Stromal cell of bone marrow (primary cell): ENCODE measurements at regions not wholly inside any gene's neighbourhood (a gene's known extent, or its start where the extent isn't known, plus 50 kb on each side); places are given as distances from the start of the nearest gene placed in this dataset.

Source experiments
- DNase-seq: peaks from one replicate; pipeline ENCODE4 v3.0.0-alpha.2; 2012; ENCODE audit warnings: low read depth

DNA sequence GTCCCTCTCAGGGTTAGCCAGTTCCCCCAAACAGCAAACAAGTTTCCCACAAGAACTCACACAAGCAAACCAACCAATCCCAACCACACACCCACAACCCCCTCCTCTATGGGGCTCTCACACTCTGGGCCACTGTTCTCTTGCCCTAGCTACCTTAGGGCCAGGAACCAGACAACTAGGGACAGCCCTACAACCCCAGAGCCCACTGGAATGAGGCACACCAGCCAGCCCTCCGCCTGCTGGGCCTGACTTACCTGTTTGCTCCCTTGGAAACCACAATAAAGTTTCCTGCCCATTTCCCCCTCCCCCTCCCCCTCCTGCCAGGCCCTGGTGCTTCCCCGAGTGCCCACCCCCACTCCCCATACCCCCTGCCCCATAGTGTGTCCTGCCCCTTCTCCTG, 132.6 kb downstream of the WDR11 start:
- no peak for DNase-seq

DNA sequence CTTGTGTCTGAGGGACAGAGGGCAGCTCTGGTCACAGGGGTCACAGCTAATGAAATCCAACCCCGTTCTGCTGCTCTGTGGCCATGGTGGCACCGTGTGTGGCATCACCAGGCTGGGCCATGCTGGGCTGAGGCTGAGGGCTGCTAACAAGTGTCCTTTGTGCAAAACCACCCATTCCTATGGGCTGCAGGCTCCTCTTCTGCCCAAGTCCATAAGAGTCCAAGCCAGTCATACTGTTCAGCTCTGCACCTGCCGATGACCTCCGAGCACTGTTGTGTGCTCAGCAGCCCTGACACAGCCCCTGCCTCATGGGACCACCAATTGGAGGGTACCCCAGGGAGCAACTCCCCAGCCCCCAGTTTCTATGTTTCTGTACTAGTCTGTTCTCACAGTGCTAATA, 133.1 kb downstream of the WDR11 start:
- no peak for DNase-seq

DNA sequence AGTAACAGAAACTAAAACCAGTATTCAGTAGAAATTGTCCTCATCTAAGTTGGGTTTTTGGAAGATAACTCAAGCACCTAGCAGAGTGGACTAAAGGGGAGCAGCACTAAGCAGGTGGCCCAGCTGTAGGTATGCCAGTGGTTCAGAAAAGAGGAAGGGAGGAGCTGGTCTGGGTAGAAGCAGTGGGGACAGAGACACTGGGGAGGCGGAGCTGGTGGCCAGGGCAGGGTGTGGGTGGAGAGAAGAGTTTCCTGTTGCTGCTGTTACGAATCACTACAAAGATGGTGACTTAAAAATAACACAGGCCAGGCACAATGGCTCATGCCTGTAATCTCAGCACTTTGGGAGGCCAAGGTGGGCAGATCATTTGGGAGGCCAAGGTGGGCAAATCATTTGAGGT, 136.2 kb downstream of the WDR11 start:
- no peak for DNase-seq

DNA sequence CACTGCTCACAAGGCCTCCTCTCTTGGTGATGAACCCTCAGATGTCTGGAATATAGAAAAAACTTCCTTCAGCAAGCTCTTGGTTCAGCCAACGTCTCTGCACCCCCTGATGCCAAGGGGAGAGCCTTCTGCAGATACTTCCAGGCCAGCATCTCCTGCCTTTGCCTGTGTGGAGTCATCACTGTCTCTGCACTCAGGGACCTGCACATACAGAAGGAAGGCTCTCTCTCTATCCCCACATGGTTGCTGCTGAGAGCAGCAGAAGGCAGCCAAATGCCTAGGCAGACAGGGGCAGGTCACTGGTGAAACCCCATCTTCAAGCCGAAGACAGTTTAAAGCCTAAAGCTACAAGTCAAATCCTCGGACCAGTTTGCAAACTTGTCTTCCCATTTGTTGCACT, 137.6 kb downstream of the WDR11 start:
- no peak for DNase-seq

DNA sequence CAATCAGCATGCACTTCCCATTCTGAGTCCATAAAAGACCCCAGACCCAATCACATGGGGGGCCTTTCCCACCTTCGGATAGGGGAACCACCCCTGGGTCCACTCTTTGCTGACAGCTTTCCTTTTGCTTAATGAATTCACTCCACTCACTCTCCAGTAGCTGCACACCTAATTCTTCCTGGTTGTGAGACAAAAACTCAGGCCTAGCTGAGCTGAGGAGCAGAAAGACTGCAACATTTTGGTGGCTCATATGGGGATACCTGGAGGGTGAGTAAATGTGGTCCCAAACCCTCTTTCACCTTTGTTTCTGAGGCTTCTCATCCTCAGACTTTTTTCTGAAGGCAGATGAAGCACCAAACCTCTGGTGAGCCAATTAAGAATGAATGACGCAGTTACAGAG, 138.1 kb downstream of the WDR11 start:
- DNase-seq, result no peak

DNA sequence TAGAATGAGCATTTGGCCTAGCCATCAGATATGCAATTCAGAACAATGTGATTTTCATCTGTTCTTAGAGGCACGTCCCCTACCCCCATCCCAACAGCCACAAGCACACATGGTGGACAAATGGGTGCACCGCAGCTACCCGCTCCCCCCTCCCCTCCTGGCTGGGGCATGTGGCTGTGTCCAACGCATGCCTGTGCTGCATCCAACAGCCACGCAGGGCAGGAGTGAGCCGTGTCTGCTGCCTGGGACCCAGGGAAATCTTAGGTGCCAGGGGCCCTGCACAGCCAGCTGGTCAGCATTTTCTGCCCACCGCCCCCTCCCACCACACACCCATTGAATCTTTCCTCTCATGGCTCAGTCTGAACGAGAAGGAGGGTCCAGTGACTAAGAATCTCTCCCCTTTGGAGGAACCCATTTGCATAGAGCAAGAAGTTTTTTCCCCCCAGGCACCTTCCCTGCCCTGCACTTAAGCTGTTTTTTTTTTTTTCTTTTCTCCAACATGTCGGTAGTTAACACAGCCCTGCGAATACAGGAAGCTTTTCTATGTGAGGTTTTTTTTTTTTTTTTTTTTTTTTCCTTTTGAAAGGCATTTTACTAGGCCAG, 138.9 kb downstream of the WDR11 start:
- no peak for DNase-seq

DNA sequence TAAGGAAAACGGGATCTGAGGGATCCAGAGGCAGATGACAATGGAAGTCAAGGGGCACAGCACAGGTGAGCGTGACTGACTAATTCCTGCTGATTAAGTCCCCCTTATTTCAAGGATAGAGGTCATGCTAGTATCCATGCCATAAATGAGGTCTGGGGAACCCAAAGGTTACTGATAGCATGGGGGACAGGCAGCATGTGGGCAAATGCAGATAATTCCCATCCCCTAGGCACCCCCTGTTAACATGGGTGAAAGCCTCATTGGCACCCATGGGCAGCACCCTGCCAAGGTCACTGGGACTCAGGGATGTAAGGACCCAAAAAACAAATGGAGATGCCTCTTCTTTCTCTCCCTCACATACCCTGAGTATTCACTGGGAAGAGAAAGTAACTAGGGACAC, 139.7 kb downstream of the WDR11 start:
- DNase-seq, result no peak

DNA sequence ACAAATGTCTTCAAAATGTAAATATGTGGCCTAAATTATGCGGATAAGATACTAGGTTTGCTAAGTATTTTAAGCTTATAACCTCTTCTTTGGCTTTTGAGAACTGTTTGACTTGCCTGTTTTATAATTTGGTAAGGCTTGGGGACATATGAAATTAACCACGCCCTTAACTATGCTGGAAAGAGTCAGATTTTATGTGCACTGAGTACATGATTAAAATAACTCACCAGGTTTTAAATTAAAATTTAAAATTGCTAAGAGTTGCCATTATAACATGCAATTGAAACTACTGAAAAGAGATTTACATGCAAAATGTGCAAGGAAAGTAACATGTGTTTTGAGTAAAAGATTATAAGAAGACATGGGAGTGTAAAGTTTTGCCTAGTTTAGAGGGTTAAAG, 141.9 kb downstream of the WDR11 start:
- DNase-seq, result no peak

DNA sequence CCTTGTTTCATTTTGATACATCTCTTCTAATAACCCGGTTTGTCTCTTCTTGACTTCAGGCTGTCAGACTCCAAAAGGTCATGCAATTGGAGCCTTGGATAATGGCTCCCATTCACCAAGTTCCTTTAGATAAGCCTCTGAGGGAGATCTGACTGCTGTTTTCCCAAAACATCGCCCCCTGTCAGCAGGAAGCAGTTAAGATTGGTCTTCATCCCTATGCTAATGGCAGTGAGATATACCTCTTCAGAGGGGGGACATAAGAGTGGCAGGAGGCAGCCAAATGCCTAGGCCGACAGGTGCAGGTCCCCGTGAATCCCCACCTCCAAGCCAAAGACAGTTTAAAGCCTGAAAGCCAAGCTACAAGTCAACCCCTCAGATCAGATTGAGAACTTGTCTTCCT, 144.6 kb downstream of the WDR11 start:
- no peak for DNase-seq

DNA sequence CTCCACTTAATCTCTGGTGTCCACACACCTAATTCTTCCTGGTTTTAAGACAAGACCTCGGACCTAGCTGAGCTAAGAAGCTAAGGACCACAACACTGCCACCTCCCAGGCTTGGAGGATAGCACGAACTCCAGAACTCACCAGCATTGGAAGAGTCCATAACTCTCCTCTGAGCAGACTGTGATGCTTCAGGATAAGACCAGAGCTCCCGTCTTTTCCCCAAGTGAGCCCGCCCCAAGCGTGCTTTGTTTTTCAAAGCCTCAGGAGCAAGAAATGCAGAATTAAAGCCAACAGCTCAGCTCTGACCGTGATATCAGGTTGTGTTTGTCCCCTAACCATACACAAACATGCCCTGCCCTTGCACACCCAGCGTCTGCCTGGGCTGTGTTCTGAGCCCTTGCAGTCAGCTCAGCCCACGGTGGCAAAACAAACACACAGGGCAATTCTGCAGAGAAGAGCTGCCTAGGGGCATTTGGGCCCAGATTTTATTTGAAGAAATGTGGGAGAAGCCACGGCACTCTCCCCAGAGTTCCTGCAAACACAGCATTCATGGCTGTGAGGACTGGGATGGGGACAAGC, 145.4 kb downstream of the WDR11 start:
- no peak for DNase-seq

DNA sequence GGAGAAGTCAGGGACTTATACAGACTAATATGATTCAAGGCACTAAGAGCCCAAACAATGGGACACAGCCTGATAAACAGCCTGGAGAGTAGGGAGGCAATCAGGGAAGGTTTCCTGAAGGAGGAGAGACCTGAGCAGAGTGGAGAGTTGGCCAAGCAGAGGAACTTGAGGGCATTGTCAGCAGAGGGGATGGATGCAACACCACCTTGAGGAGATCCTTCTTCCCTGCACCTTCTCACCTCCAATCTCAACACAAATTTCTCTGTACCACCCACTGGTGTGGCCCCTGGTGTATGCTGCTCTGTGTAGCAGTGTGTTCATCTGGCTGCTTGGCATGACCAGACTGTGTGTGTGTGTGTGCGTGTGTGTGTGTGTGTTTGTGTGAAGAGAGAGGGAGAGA, 146.2 kb downstream of the WDR11 start:
- DNase-seq, result no peak

DNA sequence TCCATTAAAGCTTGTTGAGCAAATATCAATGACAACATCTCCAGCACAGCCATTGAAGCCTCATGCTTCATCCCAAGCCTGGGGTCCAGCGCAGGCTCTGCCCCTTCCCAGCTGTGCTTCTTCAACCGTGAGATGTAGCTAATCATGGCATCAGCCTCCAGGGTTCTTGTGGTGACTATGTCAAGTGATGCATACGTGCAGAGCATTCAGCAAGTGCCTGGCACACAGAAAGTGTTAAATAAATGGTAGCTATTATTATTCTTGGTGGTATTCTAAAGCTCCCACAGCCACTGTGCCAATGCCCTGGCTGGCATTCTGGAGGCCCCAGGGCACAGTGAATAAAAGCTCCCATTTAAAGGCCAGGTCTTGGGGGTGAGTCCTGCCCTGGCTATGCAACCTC, 146.6 kb downstream of the WDR11 start:
- DNase-seq, result no peak

DNA sequence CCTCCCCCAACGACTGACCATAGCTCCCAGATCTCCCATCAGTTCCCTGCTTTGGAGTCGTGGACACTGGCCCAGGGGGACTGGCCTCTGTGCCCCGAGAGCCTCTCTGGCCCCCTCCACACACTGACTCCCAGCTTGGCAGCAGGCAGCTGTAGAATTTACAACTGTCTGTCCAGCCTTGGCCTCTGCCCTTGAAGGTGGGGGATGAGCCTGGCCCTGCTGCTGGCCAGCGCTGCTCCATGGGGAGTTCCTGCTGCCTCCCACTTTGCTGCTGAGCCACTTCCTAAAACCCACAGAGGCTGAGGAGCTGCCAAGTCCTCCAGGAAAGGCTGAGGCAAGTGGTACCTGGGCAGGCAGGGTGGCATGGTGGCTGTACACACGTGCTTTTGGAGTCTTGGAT, 147.1 kb downstream of the WDR11 start:
- DNase-seq, result no peak

DNA sequence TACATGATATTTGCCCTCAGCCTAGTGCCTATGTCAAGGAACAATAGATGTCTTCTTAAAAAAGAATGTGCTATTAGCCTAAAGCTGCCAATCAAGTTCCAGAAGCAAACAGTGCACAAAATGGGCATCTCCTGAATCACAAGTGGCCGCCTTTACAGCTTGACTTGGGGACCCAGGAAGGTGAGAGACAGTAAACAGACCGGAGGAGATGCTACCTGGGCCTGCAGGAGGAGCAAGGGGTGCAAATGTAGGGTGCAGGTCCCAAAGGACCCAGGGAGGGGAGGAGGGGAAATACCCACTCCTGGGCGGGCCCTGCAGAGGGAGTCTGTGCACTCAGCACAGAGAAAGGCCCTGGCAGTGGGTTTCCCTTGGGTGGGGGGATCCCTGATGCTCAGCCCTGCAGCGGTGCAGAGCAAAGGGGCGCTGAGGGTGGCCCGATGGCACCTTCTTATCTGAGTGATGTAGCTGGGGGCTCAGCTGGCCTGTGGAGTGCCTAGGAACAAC, 147.7 kb downstream of the WDR11 start:
- no peak for DNase-seq

DNA sequence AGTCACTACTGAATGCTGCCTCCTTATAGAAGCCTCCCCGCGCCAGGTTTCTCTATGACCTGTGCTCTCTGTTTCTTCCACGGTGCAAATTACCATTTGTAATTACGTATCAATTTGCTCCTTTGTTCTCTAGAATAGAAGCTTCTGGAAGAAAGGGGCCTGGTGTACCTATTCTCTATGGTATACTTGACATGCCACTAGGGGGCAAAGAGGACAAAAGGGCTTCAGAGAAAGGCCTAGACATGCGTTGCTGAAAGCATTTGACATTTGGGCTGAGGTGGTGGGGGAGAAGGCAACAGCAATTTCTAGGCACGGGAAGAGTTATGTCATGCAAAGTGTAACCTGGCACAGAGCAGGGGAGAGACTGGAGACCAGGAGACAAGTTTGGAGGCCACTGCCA, 148.7 kb downstream of the WDR11 start:
- DNase-seq, result no peak

DNA sequence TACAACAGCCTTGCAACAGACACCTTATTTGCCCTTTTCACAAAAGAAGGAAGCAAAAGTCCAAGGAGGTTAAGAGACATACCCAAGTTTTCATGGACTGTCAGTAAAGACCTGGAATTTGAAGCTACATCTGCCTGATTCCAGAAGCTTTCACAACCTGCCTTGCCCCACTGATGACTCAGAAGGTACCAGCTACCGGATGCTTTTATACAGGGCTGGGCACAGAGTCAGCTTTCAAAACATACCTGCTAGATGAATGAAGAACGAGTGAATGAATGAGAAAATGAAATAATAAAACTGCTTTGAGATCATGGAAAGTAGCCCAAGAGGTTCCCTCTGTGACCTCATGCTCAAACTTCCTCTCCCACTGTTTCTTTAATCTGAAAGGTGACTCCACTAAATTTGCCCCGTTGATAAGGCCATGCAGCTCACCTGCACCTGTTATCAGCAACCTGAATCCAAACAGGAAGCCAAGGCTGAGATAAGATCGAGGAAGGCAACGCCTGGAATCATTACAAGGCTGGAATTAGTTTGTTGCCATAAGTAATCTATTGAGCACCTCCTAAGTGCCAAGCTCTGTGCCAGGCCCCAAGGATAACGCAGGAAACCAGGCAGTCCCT, 151.5 kb downstream of the WDR11 start:
- DNase-seq, result no peak

DNA sequence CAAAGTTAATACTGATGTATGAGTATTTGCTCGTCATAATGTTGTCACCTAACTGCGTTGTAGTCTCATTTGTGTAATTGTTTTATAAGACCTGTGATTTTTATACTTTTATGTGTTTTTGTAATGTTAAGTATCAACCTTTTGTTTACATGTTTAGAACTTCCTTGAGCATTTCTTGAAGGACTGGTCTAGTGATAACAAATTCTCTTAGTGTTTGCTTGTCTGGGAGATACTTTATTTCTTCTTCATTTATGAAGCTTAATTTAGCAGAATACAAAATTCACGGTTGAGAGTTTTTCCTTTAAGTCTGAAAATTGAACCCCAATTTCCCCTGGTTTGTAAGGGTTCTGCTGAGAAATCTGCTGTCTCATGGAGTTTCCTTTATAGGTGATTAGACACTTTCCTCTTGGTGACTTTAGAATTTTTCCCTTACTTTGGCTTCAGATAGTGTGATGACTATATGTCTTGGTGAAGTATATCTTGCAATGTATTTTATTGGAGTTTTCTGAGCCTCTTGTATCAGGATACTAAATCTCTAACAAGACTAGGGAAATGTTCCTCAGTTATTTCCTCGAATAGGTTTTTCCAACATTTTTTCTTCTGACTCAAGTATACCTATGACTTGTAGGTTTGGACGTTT, 154.9 kb downstream of the WDR11 start:
- DNase-seq, result no peak

DNA sequence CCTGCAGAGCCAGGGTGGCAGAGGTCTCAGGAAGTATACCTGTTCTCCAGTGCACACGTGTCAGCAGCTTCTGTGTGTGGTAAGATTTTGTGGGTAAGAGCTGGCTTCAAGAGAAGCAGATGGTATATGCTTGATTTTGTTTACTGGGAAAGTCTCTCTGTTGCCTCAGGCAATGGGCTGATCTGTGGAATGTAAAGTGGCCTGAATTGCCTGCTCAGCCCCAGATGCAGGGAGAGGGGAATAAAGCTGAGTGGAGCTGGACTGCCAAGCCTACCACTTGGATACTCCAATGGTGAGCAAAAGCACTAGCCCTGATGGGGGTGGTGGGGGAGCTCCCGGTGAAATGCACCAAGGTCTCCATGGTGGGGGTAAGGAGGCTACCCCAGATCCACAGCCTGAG, 156.1 kb downstream of the WDR11 start:
- no peak for DNase-seq

DNA sequence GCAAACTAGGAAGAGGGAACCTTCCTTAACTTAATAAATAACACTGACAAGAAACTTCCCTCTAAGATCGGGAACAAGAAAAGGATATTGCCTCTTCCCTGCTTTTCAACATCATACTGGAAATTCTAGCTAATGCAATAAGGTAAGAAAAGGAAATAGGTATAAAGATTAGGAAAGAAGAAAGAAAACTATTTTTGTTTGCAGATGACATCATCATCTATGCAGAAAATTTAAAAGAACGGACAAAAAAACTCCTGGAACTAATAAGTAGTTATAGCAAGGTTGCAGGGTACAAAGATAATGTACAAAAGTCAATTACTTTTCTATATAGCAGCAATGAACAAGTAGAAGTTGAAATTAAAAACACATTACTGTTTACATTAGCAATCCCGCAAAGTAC, 164.8 kb downstream of the WDR11 start:
- no peak for DNase-seq

DNA sequence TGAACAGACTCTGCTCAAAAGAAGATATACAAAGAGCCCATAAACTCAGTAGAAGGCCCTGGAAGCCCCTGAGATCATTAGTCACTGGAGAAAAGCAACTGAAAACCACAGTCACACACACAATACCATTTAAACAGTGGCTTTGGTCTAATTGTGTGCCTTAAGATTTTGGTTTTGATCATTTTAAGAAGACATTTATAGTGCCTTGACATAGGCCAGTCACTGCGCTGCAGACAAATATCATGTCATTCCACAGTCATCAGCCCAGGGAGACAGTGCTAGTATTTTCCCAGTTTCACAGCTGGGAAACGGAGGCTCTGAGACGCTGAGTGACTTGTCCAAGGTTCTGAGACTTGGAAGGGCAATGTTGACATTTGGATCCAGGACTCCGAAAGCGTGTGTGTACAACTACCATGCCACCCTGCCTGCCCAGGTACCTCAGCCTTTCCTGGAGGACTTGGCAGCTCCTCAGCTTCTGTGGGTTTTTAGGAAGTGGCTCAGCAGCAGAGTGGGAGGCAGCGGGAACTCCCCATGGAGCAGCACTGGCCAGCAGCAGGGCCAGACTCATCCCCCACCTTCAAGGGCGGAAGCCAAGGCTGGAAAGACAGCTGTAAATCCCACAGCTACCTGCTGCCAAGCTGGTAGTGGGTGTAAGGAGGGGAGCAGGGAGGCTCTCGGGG, 173.9 kb downstream of the WDR11 start:
- DNase-seq, result no peak

DNA sequence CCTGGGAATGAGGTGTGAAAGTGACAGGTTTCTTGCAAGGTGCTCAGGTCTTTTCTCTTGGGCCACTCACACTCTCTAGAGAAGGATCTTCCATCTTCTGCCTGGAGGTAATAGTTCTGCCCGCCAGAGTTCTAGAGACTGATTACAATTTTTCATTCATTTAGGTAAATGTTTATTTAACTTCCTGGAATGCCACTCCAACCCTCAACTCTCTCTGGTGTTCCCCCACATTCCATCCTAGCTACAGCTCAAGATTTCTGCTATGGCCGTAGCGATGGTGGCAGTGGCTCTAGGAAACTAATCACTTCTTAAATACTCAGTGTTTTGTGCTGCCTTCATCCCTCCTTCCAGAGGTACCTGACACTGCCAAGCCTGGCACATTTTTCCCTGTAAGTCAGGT, 174.6 kb downstream of the WDR11 start:
- no peak for DNase-seq

DNA sequence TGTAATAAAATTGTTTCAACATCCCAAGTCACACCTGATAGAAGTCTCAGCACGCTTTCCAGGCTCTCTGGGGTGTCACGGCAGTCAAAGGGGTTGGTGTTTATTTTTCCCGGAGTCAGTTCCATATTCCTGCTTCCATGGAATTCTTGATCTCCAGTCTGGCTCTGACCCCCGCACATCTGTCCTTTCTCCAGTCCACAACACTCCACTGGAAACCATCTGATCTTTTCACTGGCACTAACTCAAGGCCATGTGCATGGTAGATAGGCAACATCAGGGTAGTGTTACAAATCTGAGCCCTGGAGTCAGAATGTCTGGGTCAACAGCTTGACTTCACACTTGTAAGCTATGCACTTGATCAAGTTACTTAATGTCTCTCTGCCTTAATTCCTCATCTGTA, 176.2 kb downstream of the WDR11 start:
- no peak for DNase-seq

DNA sequence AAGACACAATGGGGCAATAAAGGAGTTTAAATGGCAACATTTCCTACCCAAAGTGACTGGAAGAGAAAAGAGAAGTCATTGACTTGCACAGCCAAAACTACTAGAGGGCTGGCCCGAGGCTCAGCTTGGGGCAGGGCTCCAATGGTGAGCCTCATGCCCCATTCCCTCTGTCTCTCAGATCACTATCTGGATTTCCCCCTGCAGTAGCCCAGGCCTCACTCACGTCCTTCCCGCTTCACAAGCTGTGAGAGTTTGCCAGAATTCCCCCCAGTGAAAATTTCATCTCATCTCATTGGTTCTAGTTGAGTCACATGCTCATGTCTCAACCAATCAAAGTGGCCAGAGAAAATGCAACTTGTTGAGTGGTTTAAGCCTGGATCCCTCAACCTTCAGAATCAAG, 181.3 kb downstream of the WDR11 start:
- DNase-seq, result no peak
